ENCODE measurements at regions not wholly inside any gene's neighbourhood (a gene's known extent, or its start where the extent isn't known, plus 50 kb on each side); places are given as distances from the start of the nearest gene placed in this dataset.

- no peak overlapping the region for H3K27ac Mint-ChIP-seq
- ATAC-seq (ENCODE audit: poor library complexity) (no peak), DNase-seq (no peak)
- TF ChIP-seq CTCF (IDR thresholded peaks at IDR 0.05) = no peak
- intact Hi-C loops (cut with DNase I, micrococcal nuclease) = no loop called here
- POLR2A ChIA-PET = no interaction called here
- H3K9me3 Mint-ChIP-seq = no peaks in the 10 kb centered on the region
- no peak overlapping the region for H3K4me3 ChIP-seq (ENCODE audit: low read length)
- H3K27me3 ChIP-seq (ENCODE audit: control insufficient read depth in 1 of 2, insufficient read depth in 2 of 2, low read length in 2 of 2) = no peaks in the 10 kb centered on the region
- no peaks in the 10 kb centered on the region for H3K4me1 Mint-ChIP-seq (ENCODE audit: low read depth)
- no peaks in the 10 kb centered on the region for H3K27me3 Mint-ChIP-seq
- no peak overlapping the region for H3K4me3 Mint-ChIP-seq
- H3K36me3 ChIP-seq (ENCODE audit: insufficient read depth, low read length) = no peaks in the 10 kb centered on the region
- no peaks in the 10 kb centered on the region for H3K4me1 ChIP-seq (ENCODE audit: insufficient read depth, low read length)
- H3K9me3 ChIP-seq (ENCODE audit: control insufficient read depth in 1 of 2, insufficient read depth in 1 of 2, low read length in 2 of 2) = peaks cover 0 to 8% of the 10 kb centered on the region in 2 experiments
- H3K27ac ChIP-seq (ENCODE audit: low read depth in 1 of 2, low read length in 2 of 2) = no peak overlapping the region
- no peaks in the 10 kb centered on the region for H3K36me3 Mint-ChIP-seq (ENCODE audit: low read depth)
- CTCF ChIA-PET = no interaction called here
These were observed 1977.1 kb upstream of the CDH9 start for GRCh38 chr5:29015523-29015922.

GRCh38 chr5:29005386-29005785, 1967.0 kb upstream of the CDH9 start:
- H3K27me3 ChIP-seq (ENCODE audit: control insufficient read depth in 1 of 2, insufficient read depth in 2 of 2, low read length in 2 of 2) = no peaks in the 10 kb centered on the region
- H3K36me3 Mint-ChIP-seq (ENCODE audit: low read depth) = no peaks in the 10 kb centered on the region

GRCh38 chr5:29002481-29002880, 1964.1 kb upstream of the CDH9 start:
- DNase-seq (no peak), ATAC-seq (ENCODE audit: poor library complexity) (no peak)
- Histone ChIP-seq H3K27ac (ENCODE audit: low read depth in 1 of 2, low read length in 2 of 2) (no peak overlapping the region), H3K4me3 (ENCODE audit: low read length) (no peak overlapping the region), H3K36me3 (ENCODE audit: insufficient read depth, low read length) (no peaks in the 10 kb centered on the region), H3K9me3 (ENCODE audit: control insufficient read depth in 1 of 2, insufficient read depth in 1 of 2, low read length in 2 of 2) (peaks cover 0 to 7% of the 10 kb centered on the region in 2 experiments), H3K4me1 (ENCODE audit: insufficient read depth, low read length) (no peaks in the 10 kb centered on the region), H3K27me3 (ENCODE audit: control insufficient read depth in 1 of 2, insufficient read depth in 2 of 2, low read length in 2 of 2) (no peaks in the 10 kb centered on the region)
- Mint-ChIP-seq H3K4me1 (ENCODE audit: low read depth) (no peaks in the 10 kb centered on the region), H3K36me3 (ENCODE audit: low read depth) (no peaks in the 10 kb centered on the region), H3K27me3 (no peaks in the 10 kb centered on the region), H3K9me3 (peaks cover 7% of the 10 kb centered on the region), H3K4me3 (no peak overlapping the region), H3K27ac (no peak overlapping the region)
- TF ChIP-seq CTCF (IDR thresholded peaks at IDR 0.05) = no peak
- CTCF ChIA-PET = no interaction called here
- POLR2A ChIA-PET = no interaction called here
- intact Hi-C loops (cut with DNase I, micrococcal nuclease) = no loop called here

More at GRCh38 chr5:29005386-29005785, 1967.0 kb upstream of the CDH9 start:
- intact Hi-C loops (cut with DNase I, micrococcal nuclease) = no loop called here
- H3K27ac ChIP-seq (ENCODE audit: low read depth in 1 of 2, low read length in 2 of 2) = no peak overlapping the region
- H3K4me1 ChIP-seq (ENCODE audit: insufficient read depth, low read length) = no peaks in the 10 kb centered on the region
- H3K4me3 ChIP-seq (ENCODE audit: low read length) = no peak overlapping the region
- H3K4me1 Mint-ChIP-seq (ENCODE audit: low read depth) = no peaks in the 10 kb centered on the region
- H3K9me3 ChIP-seq (ENCODE audit: control insufficient read depth in 1 of 2, insufficient read depth in 1 of 2, low read length in 2 of 2) = peaks cover 0 to 7% of the 10 kb centered on the region in 2 experiments
- POLR2A ChIA-PET = no interaction called here
- no peak for TF ChIP-seq CTCF (IDR thresholded peaks at IDR 0.05)
- no peaks in the 10 kb centered on the region for H3K27me3 Mint-ChIP-seq
- ATAC-seq (ENCODE audit: poor library complexity) = no peak
- CTCF ChIA-PET = no interaction called here
- H3K4me3 Mint-ChIP-seq = no peak overlapping the region
- no peaks in the 10 kb centered on the region for H3K36me3 ChIP-seq (ENCODE audit: insufficient read depth, low read length)
- no peak for DNase-seq
- peaks cover 4% of the 10 kb centered on the region for H3K9me3 Mint-ChIP-seq
- H3K27ac Mint-ChIP-seq = no peak overlapping the region

Measured in CD4-positive, alpha-beta T cell (primary cell).